ENCODE measurements at regions not wholly inside any gene's neighbourhood (a gene's known extent, or its start where the extent isn't known, plus 50 kb on each side); places are given as distances from the start of the nearest gene placed in this dataset.

- no peaks in the 10 kb centered on the region for H3K4me1 ChIP-seq (ENCODE audit: control insufficient read depth, extremely low read depth, insufficient read depth, low read length)
- H3K27me3 ChIP-seq (ENCODE audit: control insufficient read depth, extremely low read depth, insufficient read depth, low read length) = no peaks in the 10 kb centered on the region
- no peak for FAIRE-seq
- no peak overlapping the region for H3K4me2 ChIP-seq (ENCODE audit: control insufficient read depth, extremely low read depth, insufficient read depth, low read depth, low read length)
- H3K9me1 ChIP-seq (ENCODE audit: control insufficient read depth, extremely low read depth, insufficient read depth, low read length) = no peaks in the 10 kb centered on the region
- dilution Hi-C loops (cut with MboI; ENCODE audit: extremely low pct_ligation_motif_present, low sequenced_read_pairs) = no loop called here
- DNase-seq (ENCODE audit: low read depth, low spot score) = no peak
- no peaks in the 10 kb centered on the region for H3K36me3 ChIP-seq (ENCODE audit: control insufficient read depth in 2 of 2, extremely low read depth in 1 of 2, insufficient read depth in 2 of 2, low read length in 2 of 2)
- no peak overlapping the region for H3K27ac ChIP-seq (ENCODE audit: control insufficient read depth, insufficient read depth, low read length)
- H3K79me2 ChIP-seq (ENCODE audit: control insufficient read depth, insufficient read depth, low read length) = no peaks in the 10 kb centered on the region
- H4K20me1 ChIP-seq (ENCODE audit: control insufficient read depth, extremely low read depth, insufficient read depth, low read length) = no peaks in the 10 kb centered on the region
- H3K9ac ChIP-seq (ENCODE audit: control insufficient read depth, extremely low read depth, insufficient read depth, low read length) = no peak overlapping the region
- no peak overlapping the region for H2AFZ ChIP-seq (ENCODE audit: control insufficient read depth, low read length)
- no peak overlapping the region for H3K4me3 ChIP-seq (ENCODE audit: control insufficient read depth in 2 of 3, extremely low read depth in 1 of 3, insufficient read depth in 2 of 3, low read depth in 1 of 3, low read length in 3 of 3)
- peaks cover 8% of the 10 kb centered on the region for H3K9me3 ChIP-seq (ENCODE audit: control insufficient read depth, low read depth, low read length)
- no peak for TF ChIP-seq EZH2 (IDR thresholded peaks at IDR 0.05; ENCODE audit: low read length)
- TF ChIP-seq, protein P1, sequence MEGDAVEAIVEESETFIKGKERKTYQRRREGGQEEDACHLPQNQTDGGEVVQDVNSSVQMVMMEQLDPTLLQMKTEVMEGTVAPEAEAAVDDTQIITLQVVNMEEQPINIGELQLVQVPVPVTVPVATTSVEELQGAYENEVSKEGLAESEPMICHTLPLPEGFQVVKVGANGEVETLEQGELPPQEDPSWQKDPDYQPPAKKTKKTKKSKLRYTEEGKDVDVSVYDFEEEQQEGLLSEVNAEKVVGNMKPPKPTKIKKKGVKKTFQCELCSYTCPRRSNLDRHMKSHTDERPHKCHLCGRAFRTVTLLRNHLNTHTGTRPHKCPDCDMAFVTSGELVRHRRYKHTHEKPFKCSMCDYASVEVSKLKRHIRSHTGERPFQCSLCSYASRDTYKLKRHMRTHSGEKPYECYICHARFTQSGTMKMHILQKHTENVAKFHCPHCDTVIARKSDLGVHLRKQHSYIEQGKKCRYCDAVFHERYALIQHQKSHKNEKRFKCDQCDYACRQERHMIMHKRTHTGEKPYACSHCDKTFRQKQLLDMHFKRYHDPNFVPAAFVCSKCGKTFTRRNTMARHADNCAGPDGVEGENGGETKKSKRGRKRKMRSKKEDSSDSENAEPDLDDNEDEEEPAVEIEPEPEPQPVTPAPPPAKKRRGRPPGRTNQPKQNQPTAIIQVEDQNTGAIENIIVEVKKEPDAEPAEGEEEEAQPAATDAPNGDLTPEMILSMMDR (optimal IDR thresholded peaks at IDR 0.05 in 1 of 3, IDR thresholded peaks at IDR 0.05 in 1 of 3, conservative IDR thresholded peaks at IDR 0.05 in 1 of 3; ENCODE audit: extremely low read depth in 1 of 3, insufficient read depth in 2 of 3, low read length in 3 of 3) = no peak
These were observed 430.2 kb downstream of the QKI start for GRCh38 chr6:163844761-163845160.

GRCh38 chr6:163844357-163844756, 429.8 kb downstream of the QKI start:
- peaks cover 8% of the 10 kb centered on the region for H3K9me3 ChIP-seq (ENCODE audit: control insufficient read depth, low read depth, low read length)
- H2AFZ ChIP-seq (ENCODE audit: control insufficient read depth, low read length) = no peak overlapping the region
- H3K4me1 ChIP-seq (ENCODE audit: control insufficient read depth, extremely low read depth, insufficient read depth, low read length) = no peaks in the 10 kb centered on the region
- H3K9me1 ChIP-seq (ENCODE audit: control insufficient read depth, extremely low read depth, insufficient read depth, low read length) = no peaks in the 10 kb centered on the region
- H3K9ac ChIP-seq (ENCODE audit: control insufficient read depth, extremely low read depth, insufficient read depth, low read length) = no peak overlapping the region
- H3K79me2 ChIP-seq (ENCODE audit: control insufficient read depth, insufficient read depth, low read length) = no peaks in the 10 kb centered on the region
- no peaks in the 10 kb centered on the region for H3K27me3 ChIP-seq (ENCODE audit: control insufficient read depth, extremely low read depth, insufficient read depth, low read length)
- H3K36me3 ChIP-seq (ENCODE audit: control insufficient read depth in 2 of 2, extremely low read depth in 1 of 2, insufficient read depth in 2 of 2, low read length in 2 of 2) = no peaks in the 10 kb centered on the region
- no peak overlapping the region for H3K27ac ChIP-seq (ENCODE audit: control insufficient read depth, insufficient read depth, low read length)
- DNase-seq (ENCODE audit: low read depth, low spot score) (no peak), FAIRE-seq (no peak)
- TF ChIP-seq, protein P1 (optimal IDR thresholded peaks at IDR 0.05 in 1 of 3, IDR thresholded peaks at IDR 0.05 in 1 of 3, conservative IDR thresholded peaks at IDR 0.05 in 1 of 3; ENCODE audit: extremely low read depth in 1 of 3, insufficient read depth in 2 of 3, low read length in 3 of 3) = no peak
- TF ChIP-seq EZH2 (IDR thresholded peaks at IDR 0.05; ENCODE audit: low read length) = no peak
- no peak overlapping the region for H3K4me2 ChIP-seq (ENCODE audit: control insufficient read depth, extremely low read depth, insufficient read depth, low read depth, low read length)
- no peak overlapping the region for H3K4me3 ChIP-seq (ENCODE audit: control insufficient read depth in 2 of 3, extremely low read depth in 1 of 3, insufficient read depth in 2 of 3, low read depth in 1 of 3, low read length in 3 of 3)
- H4K20me1 ChIP-seq (ENCODE audit: control insufficient read depth, extremely low read depth, insufficient read depth, low read length) = no peaks in the 10 kb centered on the region
- dilution Hi-C loops (cut with MboI; ENCODE audit: extremely low pct_ligation_motif_present, low sequenced_read_pairs) = no loop called here

Data from keratinocyte (primary cell).